ENCODE measurements at regions not wholly inside any gene's neighbourhood (a gene's known extent, or its start where the extent isn't known, plus 50 kb on each side); places are given as distances from the start of the nearest gene placed in this dataset.

DNA sequence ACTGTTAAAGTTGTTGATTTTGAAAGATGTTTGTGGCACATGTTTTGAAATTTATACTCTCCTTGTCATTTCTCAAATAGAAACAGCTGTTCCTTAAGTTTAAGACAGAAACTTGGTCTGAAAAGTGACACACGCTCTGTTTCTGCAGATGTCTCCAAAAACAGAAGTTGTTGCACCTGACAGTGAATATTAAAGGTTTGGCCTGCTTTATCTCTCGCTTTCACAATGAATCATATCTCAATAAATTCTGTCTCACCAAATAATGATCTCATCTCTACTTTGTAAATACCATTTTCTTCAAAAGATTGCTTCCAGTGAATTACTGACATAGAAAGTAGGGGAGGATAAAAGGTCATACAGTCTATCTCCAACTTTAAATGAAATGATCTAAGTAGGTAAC is 294.9 kb upstream of the SYT4 start:
- Histone ChIP-seq H3K4me3 (no peak overlapping the region), H3K27ac (no peak overlapping the region), H3K4me1 (no peaks in the 10 kb centered on the region), H3K9me3 (no peaks in the 10 kb centered on the region), H3K27me3 (no peaks in the 10 kb centered on the region), H3K36me3 (no peaks in the 10 kb centered on the region)
- no peak for ATAC-seq
- DNase-seq, result no peak
- intact Hi-C loops (cut with DNase I; ENCODE audit: low total_unique reads), result no loop called here
- no peak for TF ChIP-seq POLR2A (IDR thresholded peaks at IDR 0.05)
- TF ChIP-seq, protein P1, sequence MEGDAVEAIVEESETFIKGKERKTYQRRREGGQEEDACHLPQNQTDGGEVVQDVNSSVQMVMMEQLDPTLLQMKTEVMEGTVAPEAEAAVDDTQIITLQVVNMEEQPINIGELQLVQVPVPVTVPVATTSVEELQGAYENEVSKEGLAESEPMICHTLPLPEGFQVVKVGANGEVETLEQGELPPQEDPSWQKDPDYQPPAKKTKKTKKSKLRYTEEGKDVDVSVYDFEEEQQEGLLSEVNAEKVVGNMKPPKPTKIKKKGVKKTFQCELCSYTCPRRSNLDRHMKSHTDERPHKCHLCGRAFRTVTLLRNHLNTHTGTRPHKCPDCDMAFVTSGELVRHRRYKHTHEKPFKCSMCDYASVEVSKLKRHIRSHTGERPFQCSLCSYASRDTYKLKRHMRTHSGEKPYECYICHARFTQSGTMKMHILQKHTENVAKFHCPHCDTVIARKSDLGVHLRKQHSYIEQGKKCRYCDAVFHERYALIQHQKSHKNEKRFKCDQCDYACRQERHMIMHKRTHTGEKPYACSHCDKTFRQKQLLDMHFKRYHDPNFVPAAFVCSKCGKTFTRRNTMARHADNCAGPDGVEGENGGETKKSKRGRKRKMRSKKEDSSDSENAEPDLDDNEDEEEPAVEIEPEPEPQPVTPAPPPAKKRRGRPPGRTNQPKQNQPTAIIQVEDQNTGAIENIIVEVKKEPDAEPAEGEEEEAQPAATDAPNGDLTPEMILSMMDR (IDR thresholded peaks at IDR 0.05 in 4 of 5, conservative IDR thresholded peaks at IDR 0.05 in 1 of 5), result no peak
- in situ Hi-C loops (cut with MboI; ENCODE audit: low sequenced_read_pairs in 4 of 4), result loop anchor here in 2 of 4 donors (25.0 kb wide), 4 partner anchors 90 to 1460 kb away; no protein-coding TSS in a partner anchor

DNA sequence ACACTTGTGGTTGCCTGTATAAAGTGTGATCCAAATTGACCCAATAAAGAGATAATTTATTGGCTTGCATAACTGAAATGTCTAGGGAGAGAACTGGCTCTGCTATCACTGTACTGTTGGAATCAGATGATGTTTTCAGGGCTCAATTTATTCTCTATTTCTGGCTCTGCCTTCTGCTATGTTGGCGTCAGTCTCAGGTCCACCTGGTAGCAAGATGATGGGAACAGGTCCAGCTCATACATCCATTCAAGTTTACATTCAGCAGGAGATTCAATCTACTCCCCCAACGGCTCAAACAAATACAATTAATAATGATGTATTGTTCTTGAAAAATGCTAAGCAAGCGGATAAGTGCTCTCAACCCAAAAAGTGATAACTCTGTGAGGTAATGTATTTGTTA is 297.7 kb upstream of the SYT4 start:
- no peak overlapping the region for H3K27ac ChIP-seq
- H3K4me3 ChIP-seq, result no peak overlapping the region
- H3K36me3 ChIP-seq, result no peaks in the 10 kb centered on the region
- TF ChIP-seq POLR2A (IDR thresholded peaks at IDR 0.05), result no peak
- TF ChIP-seq, protein P1 (IDR thresholded peaks at IDR 0.05 in 4 of 5, conservative IDR thresholded peaks at IDR 0.05 in 1 of 5), result no peak
- intact Hi-C loops (cut with DNase I; ENCODE audit: low total_unique reads) (no loop called here), in situ Hi-C loops (cut with MboI; ENCODE audit: low sequenced_read_pairs in 4 of 4) (loop anchor here (25.0 kb wide), 4 partner anchors 87 to 1463 kb away; no protein-coding TSS in a partner anchor)
- DNase-seq, result no peak
- no peak for ATAC-seq
- no peaks in the 10 kb centered on the region for H3K9me3 ChIP-seq
- H3K4me1 ChIP-seq, result no peaks in the 10 kb centered on the region
- no peaks in the 10 kb centered on the region for H3K27me3 ChIP-seq

DNA sequence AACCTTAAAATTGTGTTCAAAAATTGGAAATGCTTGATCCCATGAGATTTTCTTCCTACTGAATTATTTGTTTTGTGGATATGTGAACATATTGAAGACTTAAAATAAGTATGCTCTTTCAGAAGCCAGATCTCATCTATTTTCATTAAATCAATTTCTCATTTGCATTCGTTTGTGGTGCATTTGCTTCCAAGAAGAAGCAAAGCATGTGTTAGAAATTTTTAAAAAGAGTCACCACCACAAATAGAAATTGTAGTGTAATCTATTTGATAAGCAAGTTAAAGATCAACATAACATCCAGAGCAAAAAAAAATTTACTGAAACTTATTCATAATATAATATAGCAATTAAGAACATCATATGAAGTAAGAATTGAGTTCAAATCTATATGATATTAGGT is 300.9 kb upstream of the SYT4 start:
- Histone ChIP-seq H3K4me3 (no peak overlapping the region), H3K36me3 (no peaks in the 10 kb centered on the region), H3K9me3 (no peaks in the 10 kb centered on the region), H3K27ac (no peak overlapping the region), H3K27me3 (no peaks in the 10 kb centered on the region), H3K4me1 (peaks cover 0 to 4% of the 10 kb centered on the region in 2 donors)
- in situ Hi-C loops (cut with MboI; ENCODE audit: low sequenced_read_pairs in 4 of 4), result loop anchor here in 3 of 4 donors (25.0 kb wide), 1 partner anchor 1466 kb away; no protein-coding TSS in a partner anchor
- intact Hi-C loops (cut with DNase I; ENCODE audit: low total_unique reads), result no loop called here
- no peak for TF ChIP-seq POLR2A (IDR thresholded peaks at IDR 0.05)
- TF ChIP-seq, protein P1 (IDR thresholded peaks at IDR 0.05 in 4 of 5, conservative IDR thresholded peaks at IDR 0.05 in 1 of 5), result no peak
- ATAC-seq (no peak), DNase-seq (no peak)

DNA sequence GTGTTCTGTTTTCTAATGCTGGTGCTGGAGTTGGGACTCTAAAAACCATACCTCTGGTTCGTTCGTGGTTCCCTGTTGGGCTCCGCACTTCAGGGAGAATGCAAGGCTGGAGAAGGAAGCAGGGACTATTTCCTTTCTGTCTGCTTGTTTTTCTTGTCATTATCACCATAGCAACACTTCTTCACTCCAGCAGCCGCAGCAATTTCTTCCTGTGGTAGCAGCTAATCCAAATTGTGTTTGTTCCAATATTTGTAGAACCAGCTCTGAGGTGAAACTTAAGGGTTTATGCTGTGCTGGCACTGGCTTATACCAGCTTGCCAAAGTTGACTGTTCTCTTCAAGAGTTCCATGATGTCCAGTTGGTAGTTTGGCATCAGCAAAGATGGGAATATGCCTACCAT is 301.4 kb upstream of the SYT4 start:
- Histone ChIP-seq H3K4me1 (peaks cover 0 to 4% of the 10 kb centered on the region in 2 donors), H3K27me3 (no peaks in the 10 kb centered on the region), H3K4me3 (no peak overlapping the region), H3K9me3 (no peaks in the 10 kb centered on the region), H3K27ac (no peak overlapping the region), H3K36me3 (no peaks in the 10 kb centered on the region)
- no peak for DNase-seq
- no peak for ATAC-seq
- TF ChIP-seq, protein P1 (IDR thresholded peaks at IDR 0.05 in 4 of 5, conservative IDR thresholded peaks at IDR 0.05 in 1 of 5), result no peak
- no peak for TF ChIP-seq POLR2A (IDR thresholded peaks at IDR 0.05)
- intact Hi-C loops (cut with DNase I; ENCODE audit: low total_unique reads), result no loop called here
- in situ Hi-C loops (cut with MboI; ENCODE audit: low sequenced_read_pairs in 4 of 4), result loop anchor here in 3 of 4 donors (25.0 kb wide), 1 partner anchor 1466 kb away; no protein-coding TSS in a partner anchor
